ENCODE measurements at regions not wholly inside any gene's neighbourhood (a gene's known extent, or its start where the extent isn't known, plus 50 kb on each side); places are given as distances from the start of the nearest gene placed in this dataset.

- H3K4me3 ChIP-seq (ENCODE audit: low read depth, low read length), result no peak overlapping the region
- TF ChIP-seq CTCF (IDR thresholded peaks at IDR 0.05; ENCODE audit: low read depth, low read length), result no peak
Observed at GRCh38 chr10:3901370-3901769, 116.4 kb upstream of the KLF6 start.

- no peak for TF ChIP-seq CTCF (IDR thresholded peaks at IDR 0.05; ENCODE audit: low read depth, low read length)
- H3K4me3 ChIP-seq (ENCODE audit: low read depth, low read length), result no peak overlapping the region
Observed at GRCh38 chr10:3900391-3900790, 115.4 kb upstream of the KLF6 start.

GRCh38 chr10:3898821-3899220, 113.8 kb upstream of the KLF6 start:
- TF ChIP-seq CTCF (IDR thresholded peaks at IDR 0.05; ENCODE audit: low read depth, low read length), result no peak
- no peak overlapping the region for H3K4me3 ChIP-seq (ENCODE audit: low read depth, low read length)

- H3K4me3 ChIP-seq (ENCODE audit: low read depth, low read length), result no peak overlapping the region
Observed at GRCh38 chr10:3897156-3897555, 112.1 kb upstream of the KLF6 start.

GRCh38 chr10:3896161-3896560, 111.2 kb upstream of the KLF6 start:
- TF ChIP-seq CTCF (IDR thresholded peaks at IDR 0.05; ENCODE audit: low read depth, low read length), result no peak
- H3K4me3 ChIP-seq (ENCODE audit: low read depth, low read length), result no peak overlapping the region

More at GRCh38 chr10:3897156-3897555, 112.1 kb upstream of the KLF6 start:
- no peak for TF ChIP-seq CTCF (IDR thresholded peaks at IDR 0.05; ENCODE audit: low read depth, low read length)

- no peak for TF ChIP-seq CTCF (IDR thresholded peaks at IDR 0.05; ENCODE audit: low read depth, low read length)
- no peak overlapping the region for H3K4me3 ChIP-seq (ENCODE audit: low read depth, low read length)
Observed at GRCh38 chr10:3895045-3895631, 110.1 kb upstream of the KLF6 start.

GRCh38 chr10:3893901-3894563, 109.0 kb upstream of the KLF6 start:
- no peak overlapping the region for H3K4me3 ChIP-seq (ENCODE audit: low read depth, low read length)
- TF ChIP-seq CTCF (IDR thresholded peaks at IDR 0.05; ENCODE audit: low read depth, low read length), result no peak
